GM12865 (cell line): ENCODE measurements at regions not wholly inside any gene's neighbourhood (a gene's known extent, or its start where the extent isn't known, plus 50 kb on each side); places are given as distances from the start of the nearest gene placed in this dataset.
A peak's percentile ranks its signal among the peaks of the same experiment; 100 is the strongest.

Experiments used
- DNase-seq: peaks from one replicate; pipeline ENCODE4 v3.0.0; 2010; ENCODE audit warnings: low read depth
- H3K4me3 ChIP-seq: 2 replicates; pipeline ENCODE4 v1.5.1; 2011; ENCODE audit warnings: mild to moderate bottlenecking, low read depth, low read length, control low read depth
- CTCF ChIP-seq: IDR thresholded peaks from 2 replicates; pipeline ENCODE4 v1.5.1; 2011; ENCODE audit warnings: low read length, control low read depth, low read depth, inconsistent platforms; ENCODE audit not compliant: insufficient read depth; ENCODE audit errors: missing control alignments

GRCh38 chr6:22883061-22883717 lies 313.8 kb downstream of the HDGFL1 start:
- no peak overlapping the region for H3K4me3 ChIP-seq

GRCh38 chr6:22884456-22884855 lies 315.1 kb downstream of the HDGFL1 start:
- no peak overlapping the region for H3K4me3 ChIP-seq
- TF ChIP-seq CTCF = no peak
- no peak for DNase-seq

More at GRCh38 chr6:22883061-22883717, 313.8 kb downstream of the HDGFL1 start:
- no peak for DNase-seq
- no peak for TF ChIP-seq CTCF

GRCh38 chr6:22886650-22887581 lies 317.6 kb downstream of the HDGFL1 start:
- TF ChIP-seq CTCF = no peak
- no peak overlapping the region for H3K4me3 ChIP-seq
- DNase-seq = peak; percentile 60

- DNase-seq = no peak
- no peak overlapping the region for H3K4me3 ChIP-seq
- TF ChIP-seq CTCF = no peak
These were observed 318.9 kb downstream of the HDGFL1 start for GRCh38 chr6:22888163-22888752.

- no peak for TF ChIP-seq CTCF
- H3K4me3 ChIP-seq = no peak overlapping the region
- DNase-seq = no peak
These were observed 322.6 kb downstream of the HDGFL1 start for GRCh38 chr6:22891934-22892333.

GRCh38 chr6:22892452-22892851 lies 323.1 kb downstream of the HDGFL1 start:
- no peak for DNase-seq
- no peak for TF ChIP-seq CTCF
- no peak overlapping the region for H3K4me3 ChIP-seq
